Loucy (cell line): ENCODE measurements at regions not wholly inside any gene's neighbourhood (a gene's known extent, or its start where the extent isn't known, plus 50 kb on each side); places are given as distances from the start of the nearest gene placed in this dataset.

Experiments
- EZH2phosphoT487 ChIP-seq: fragments of 200-600 bp; IDR thresholded peaks from 2 replicates; pipeline ENCODE4 v1.6.1; 2018; ENCODE audit warnings: antibody characterized with exemption, mild to moderate bottlenecking, moderate library complexity, borderline replicate concordance
- TF ChIP-seq, protein P1 (sequence below): fragments of 200-600 bp; sonication (generic); conservative IDR thresholded peaks from 2 replicates; pipeline ENCODE4 v1.5.1; 2014; ENCODE audit warnings: mild to moderate bottlenecking, antibody characterized with exemption, low read length

DNA sequence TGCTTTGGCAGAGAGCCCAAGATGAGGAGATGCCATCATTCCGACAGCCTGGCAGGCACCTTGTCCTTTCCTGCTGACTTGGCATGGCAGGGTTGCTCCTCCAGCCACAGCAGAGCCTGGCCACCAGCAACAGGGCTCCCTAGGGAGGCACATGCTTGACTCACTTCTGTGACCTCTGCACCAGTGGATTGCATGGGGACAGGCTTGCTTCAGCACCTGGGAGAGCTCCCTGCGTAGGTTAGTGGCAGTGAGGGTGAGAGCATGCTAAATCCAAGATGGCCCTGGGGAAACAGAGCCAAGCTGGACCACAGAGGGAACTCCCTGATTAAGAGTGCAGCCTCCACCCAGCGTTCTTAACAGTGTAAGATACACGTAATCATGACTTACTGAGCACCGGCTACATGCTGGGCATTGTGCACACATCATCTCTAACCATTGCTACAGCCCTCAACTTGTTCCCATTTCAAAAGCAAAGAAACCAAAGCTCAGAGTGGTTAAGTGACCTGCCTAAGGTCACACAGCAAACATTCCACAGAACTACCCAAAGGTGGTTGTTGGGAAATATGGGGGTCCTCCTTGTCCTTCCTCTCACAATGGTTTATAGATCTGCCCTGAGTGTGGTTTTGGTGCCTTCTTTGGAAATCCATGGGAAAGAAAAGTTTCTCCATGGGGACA is 116.6 kb upstream of the UQCRFS1 start:
- TF ChIP-seq, protein P1, sequence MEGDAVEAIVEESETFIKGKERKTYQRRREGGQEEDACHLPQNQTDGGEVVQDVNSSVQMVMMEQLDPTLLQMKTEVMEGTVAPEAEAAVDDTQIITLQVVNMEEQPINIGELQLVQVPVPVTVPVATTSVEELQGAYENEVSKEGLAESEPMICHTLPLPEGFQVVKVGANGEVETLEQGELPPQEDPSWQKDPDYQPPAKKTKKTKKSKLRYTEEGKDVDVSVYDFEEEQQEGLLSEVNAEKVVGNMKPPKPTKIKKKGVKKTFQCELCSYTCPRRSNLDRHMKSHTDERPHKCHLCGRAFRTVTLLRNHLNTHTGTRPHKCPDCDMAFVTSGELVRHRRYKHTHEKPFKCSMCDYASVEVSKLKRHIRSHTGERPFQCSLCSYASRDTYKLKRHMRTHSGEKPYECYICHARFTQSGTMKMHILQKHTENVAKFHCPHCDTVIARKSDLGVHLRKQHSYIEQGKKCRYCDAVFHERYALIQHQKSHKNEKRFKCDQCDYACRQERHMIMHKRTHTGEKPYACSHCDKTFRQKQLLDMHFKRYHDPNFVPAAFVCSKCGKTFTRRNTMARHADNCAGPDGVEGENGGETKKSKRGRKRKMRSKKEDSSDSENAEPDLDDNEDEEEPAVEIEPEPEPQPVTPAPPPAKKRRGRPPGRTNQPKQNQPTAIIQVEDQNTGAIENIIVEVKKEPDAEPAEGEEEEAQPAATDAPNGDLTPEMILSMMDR = no peak
- TF ChIP-seq EZH2phosphoT487 = no peak
